ENCODE measurements at regions not wholly inside any gene's neighbourhood (a gene's known extent, or its start where the extent isn't known, plus 50 kb on each side); places are given as distances from the start of the nearest gene placed in this dataset.

- TF ChIP-seq EZH2phosphoT487 (IDR thresholded peaks at IDR 0.05; ENCODE audit: unreplicated experiment): no peak
- TF ChIP-seq ZNF462 (CRISPR knock-in tag; IDR thresholded peaks at IDR 0.05): no peak
- no peak for TF ChIP-seq REST (IDR thresholded peaks at IDR 0.05; ENCODE audit: unreplicated experiment)
- TF ChIP-seq EZH2 (IDR thresholded peaks at IDR 0.05; ENCODE audit: low read depth, unreplicated experiment): no peak
- no peak for TF ChIP-seq STAT1 (IDR thresholded peaks at IDR 0.05; ENCODE audit: unreplicated experiment)
- no peak for TF ChIP-seq NANOG (IDR thresholded peaks at IDR 0.05; ENCODE audit: borderline replicate concordance)
- TF ChIP-seq JUNB (IDR thresholded peaks at IDR 0.05; ENCODE audit: unreplicated experiment): no peak
- TF ChIP-seq POLR2AphosphoS5 (IDR thresholded peaks at IDR 0.05; ENCODE audit: low read depth): no peak
- TF ChIP-seq ZNF331 (CRISPR knock-in tag; IDR thresholded peaks at IDR 0.05; ENCODE audit: low read depth): no peak
- TF ChIP-seq CTCF (conservative IDR thresholded peaks at IDR 0.05; ENCODE audit: low read depth in 2 of 2): no peak
- TF ChIP-seq CREB1 (CRISPR knock-in tag; IDR thresholded peaks at IDR 0.05; ENCODE audit: low read depth): no peak
- TF ChIP-seq ETS1 (IDR thresholded peaks at IDR 0.05): no peak
- no peaks in the 10 kb centered on the region; the same call in 1 of the 2 replicates for H3K36me3 ChIP-seq (ENCODE audit: insufficient read depth)
- ATAC-seq: no peak
- no peaks in the 10 kb centered on the region for H3F3A ChIP-seq (replicated peaks; ENCODE audit: low read depth)
- H3K4me2 ChIP-seq: no peak overlapping the region
- H3K79me2 ChIP-seq (replicated peaks; ENCODE audit: insufficient read depth): no peaks in the 10 kb centered on the region
- no peaks in the 10 kb centered on the region for H3K27me3 ChIP-seq (ENCODE audit: insufficient read depth)
- H3K4me3 Mint-ChIP-seq: no peak overlapping the region
- H3K27ac ChIP-seq (ENCODE audit: low read depth): no peak overlapping the region
- no peak overlapping the region for H3K4me3 ChIP-seq
- H3K4me1 ChIP-seq (ENCODE audit: insufficient read depth): no peaks in the 10 kb centered on the region
- no peaks in the 10 kb centered on the region for H4K20me1 ChIP-seq (replicated peaks; ENCODE audit: insufficient read depth)
- H3K27me3 Mint-ChIP-seq (ENCODE audit: insufficient read depth, low read depth, poor library complexity): no peaks in the 10 kb centered on the region
- no peak overlapping the region for H2AFZ ChIP-seq
- H3K27ac Mint-ChIP-seq: no peak overlapping the region
- H3K36me3 Mint-ChIP-seq (ENCODE audit: low read depth): peaks cover 46% of the 10 kb centered on the region
- H3K9me2 ChIP-seq (ENCODE audit: insufficient read depth): no peaks in the 10 kb centered on the region
- DNase-seq (ENCODE audit: low spot score): no peak
- no peaks in the 10 kb centered on the region for H3K4me1 Mint-ChIP-seq
- H3K9me3 Mint-ChIP-seq: peaks cover 97% of the 10 kb centered on the region
Observed at GRCh38 chr12:126994599-126994998, 1272.4 kb upstream of the TMEM132C start.
